ENCODE measurements at regions not wholly inside any gene's neighbourhood (a gene's known extent, or its start where the extent isn't known, plus 50 kb on each side); places are given as distances from the start of the nearest gene placed in this dataset.
A peak's percentile ranks its signal among the peaks of the same experiment; 100 is the strongest.
"Not testable (repeated sequence)": the region's sequence is repeated elsewhere in the genome, so short reads cannot be mapped to it uniquely, and the experiment has no call there.

- no peak for TF ChIP-seq POLR2AphosphoS5 (IDR thresholded peaks at IDR 0.05; ENCODE audit: low read depth, low read length)
- TF ChIP-seq POLR2A (IDR thresholded peaks at IDR 0.05; ENCODE audit: low read depth, low read length) = no peak
- TF ChIP-seq TAF1 (IDR thresholded peaks at IDR 0.05; ENCODE audit: borderline replicate concordance, low read depth, low read length) = no peak
- DNase-seq (ENCODE audit: insufficient read length) = no peak
- no peak for FAIRE-seq
Observed at GRCh38 chr13:109989155-109989554, 202.8 kb upstream of the IRS2 start.

GRCh38 chr13:109986851-109987250, 200.5 kb upstream of the IRS2 start:
- FAIRE-seq (no peak), DNase-seq (ENCODE audit: insufficient read length) (no peak)
- no peak for TF ChIP-seq POLR2AphosphoS5 (IDR thresholded peaks at IDR 0.05; ENCODE audit: low read depth, low read length)
- no peak for TF ChIP-seq POLR2A (IDR thresholded peaks at IDR 0.05; ENCODE audit: low read depth, low read length)
- TF ChIP-seq TAF1 (IDR thresholded peaks at IDR 0.05; ENCODE audit: borderline replicate concordance, low read depth, low read length) = no peak

DNA sequence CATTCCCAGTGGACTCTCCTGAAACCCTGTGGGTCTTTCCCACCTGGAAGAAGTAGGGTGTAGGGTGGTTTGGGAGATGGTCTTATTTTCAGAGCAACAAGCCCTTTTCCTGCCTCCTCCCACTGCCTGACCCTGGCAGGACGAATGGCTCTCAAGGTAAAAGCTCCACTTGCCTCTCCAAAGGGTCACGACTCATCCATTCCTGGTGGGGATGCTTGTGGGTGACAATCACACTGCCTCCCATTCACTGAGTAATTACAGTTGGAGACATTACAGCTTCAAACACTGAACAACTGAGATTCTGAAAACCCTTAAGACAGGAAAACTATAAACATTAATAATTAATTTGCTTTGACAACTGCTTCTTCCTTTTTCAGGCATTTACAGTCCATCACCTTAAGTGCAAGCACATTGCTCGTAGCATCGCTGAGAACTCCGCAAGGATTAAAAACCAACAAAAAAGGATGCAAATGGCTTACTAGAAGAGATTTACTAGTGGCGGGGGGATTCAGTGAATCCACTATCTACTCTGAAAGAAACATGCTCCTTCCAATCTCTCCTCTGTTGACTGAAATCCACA, 199.6 kb upstream of the IRS2 start:
- DNase-seq (ENCODE audit: insufficient read length) (no peak), FAIRE-seq (no peak)
- no peak for TF ChIP-seq TAF1 (IDR thresholded peaks at IDR 0.05; ENCODE audit: borderline replicate concordance, low read depth, low read length)
- TF ChIP-seq POLR2AphosphoS5 (IDR thresholded peaks at IDR 0.05; ENCODE audit: low read depth, low read length) = no peak
- TF ChIP-seq POLR2A (IDR thresholded peaks at IDR 0.05; ENCODE audit: low read depth, low read length) = no peak

GRCh38 chr13:109983447-109983846, 197.1 kb upstream of the IRS2 start:
- no peak for FAIRE-seq

GRCh38 chr13:109981000-109981399, 194.6 kb upstream of the IRS2 start:
- FAIRE-seq = no peak
- DNase-seq (ENCODE audit: insufficient read length) = no peak
- TF ChIP-seq POLR2A (IDR thresholded peaks at IDR 0.05; ENCODE audit: low read depth, low read length) = no peak
- no peak for TF ChIP-seq TAF1 (IDR thresholded peaks at IDR 0.05; ENCODE audit: borderline replicate concordance, low read depth, low read length)
- no peak for TF ChIP-seq POLR2AphosphoS5 (IDR thresholded peaks at IDR 0.05; ENCODE audit: low read depth, low read length)

More at GRCh38 chr13:109983447-109983846, 197.1 kb upstream of the IRS2 start:
- TF ChIP-seq POLR2AphosphoS5 (IDR thresholded peaks at IDR 0.05; ENCODE audit: low read depth, low read length) = no peak
- TF ChIP-seq POLR2A (IDR thresholded peaks at IDR 0.05; ENCODE audit: low read depth, low read length) = no peak
- no peak for TF ChIP-seq TAF1 (IDR thresholded peaks at IDR 0.05; ENCODE audit: borderline replicate concordance, low read depth, low read length)
- DNase-seq (ENCODE audit: insufficient read length) = no peak

DNA sequence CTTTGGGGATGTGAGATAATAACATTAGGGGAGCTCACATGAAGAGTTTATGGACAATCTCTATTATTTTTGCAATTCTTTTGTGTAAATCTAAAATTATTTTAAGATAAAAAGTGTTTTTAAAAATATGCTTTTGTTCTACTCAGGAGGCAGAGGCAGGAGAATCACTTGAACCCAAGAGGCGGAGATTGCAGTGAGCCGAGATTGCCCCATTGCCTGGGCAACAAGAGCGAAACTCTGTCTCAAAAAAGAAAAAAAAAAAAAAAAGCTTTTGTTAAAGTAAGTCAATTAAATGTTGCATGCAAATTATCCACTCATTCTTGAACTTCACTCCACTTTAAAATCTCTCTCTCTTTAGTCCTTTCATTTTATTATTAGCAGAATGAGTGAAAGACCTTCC, 193.3 kb upstream of the IRS2 start:
- not testable (repeated sequence) for DNase-seq (ENCODE audit: insufficient read length); FAIRE-seq

DNA sequence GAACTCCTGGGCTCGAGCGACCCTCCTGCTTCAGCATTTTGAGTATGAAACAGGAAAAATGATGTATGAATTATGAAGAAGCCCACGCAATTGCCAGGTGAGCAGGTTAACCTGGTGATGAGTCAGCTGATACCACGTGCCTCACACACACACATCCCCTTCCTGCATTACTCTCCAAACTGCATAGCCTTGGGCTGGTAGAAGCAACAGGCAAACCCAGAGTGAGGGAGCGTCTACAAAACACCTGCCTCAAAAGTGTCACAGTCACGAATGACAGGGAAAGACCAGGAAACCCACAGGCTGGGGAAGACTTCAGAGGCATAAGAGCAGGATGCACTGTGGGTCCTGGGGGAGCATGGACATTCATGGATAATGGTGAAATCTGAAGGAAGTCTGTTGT, 192.8 kb upstream of the IRS2 start:
- TF ChIP-seq TAF1 (IDR thresholded peaks at IDR 0.05; ENCODE audit: borderline replicate concordance, low read depth, low read length) (no peak), POLR2A (IDR thresholded peaks at IDR 0.05; ENCODE audit: low read depth, low read length) (no peak)
- FAIRE-seq = no peak
- no peak for DNase-seq (ENCODE audit: insufficient read length)

DNA sequence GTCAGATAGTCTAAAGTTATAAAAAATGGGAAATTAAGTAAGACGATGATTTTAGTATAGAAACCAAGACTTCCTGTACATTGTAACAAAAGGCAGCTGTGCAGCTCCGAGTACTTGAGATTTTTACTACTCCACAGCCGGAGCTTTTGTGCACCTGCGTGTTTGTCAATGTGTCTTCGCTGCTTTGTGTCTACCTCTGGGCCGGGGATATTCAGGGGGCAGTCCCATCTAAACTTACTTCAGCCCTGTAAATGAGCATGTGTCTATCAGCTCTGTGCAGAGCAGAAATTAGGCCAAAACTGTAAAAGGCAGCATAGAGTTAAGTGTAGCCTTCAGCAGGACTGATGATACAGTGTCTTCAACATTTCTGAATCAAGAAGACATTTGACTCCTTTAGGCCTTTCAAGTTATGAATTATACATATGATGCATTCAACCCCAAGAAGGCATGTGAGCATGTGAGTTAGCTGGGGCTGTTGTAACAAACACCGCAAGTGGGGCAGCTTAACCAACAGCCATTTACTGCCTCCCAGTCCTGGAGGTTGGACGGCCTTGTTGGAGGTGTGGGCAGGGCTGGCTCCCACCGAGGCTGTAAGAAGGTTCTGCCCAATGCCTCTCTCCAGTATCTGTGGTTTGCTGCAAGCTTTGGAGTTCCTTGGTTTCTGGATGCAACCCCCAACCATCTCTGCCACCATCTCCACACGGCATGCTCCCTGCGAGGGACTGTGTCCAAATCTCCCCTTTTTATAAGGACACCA, 191.0 kb upstream of the IRS2 start:
- DNase-seq (ENCODE audit: insufficient read length) (no peak), FAIRE-seq (peak; percentile 33)
- TF ChIP-seq TAF1 (IDR thresholded peaks at IDR 0.05; ENCODE audit: borderline replicate concordance, low read depth, low read length) (no peak), POLR2AphosphoS5 (IDR thresholded peaks at IDR 0.05; ENCODE audit: low read depth, low read length) (no peak), POLR2A (IDR thresholded peaks at IDR 0.05; ENCODE audit: low read depth, low read length) (no peak)

- no peak for TF ChIP-seq TAF1 (IDR thresholded peaks at IDR 0.05; ENCODE audit: borderline replicate concordance, low read depth, low read length)
- no peak for TF ChIP-seq POLR2AphosphoS5 (IDR thresholded peaks at IDR 0.05; ENCODE audit: low read depth, low read length)
- no peak for TF ChIP-seq POLR2A (IDR thresholded peaks at IDR 0.05; ENCODE audit: low read depth, low read length)
- DNase-seq (ENCODE audit: insufficient read length) (no peak), FAIRE-seq (no peak)
Observed at GRCh38 chr13:109976206-109976997, 190.0 kb upstream of the IRS2 start.

DNA sequence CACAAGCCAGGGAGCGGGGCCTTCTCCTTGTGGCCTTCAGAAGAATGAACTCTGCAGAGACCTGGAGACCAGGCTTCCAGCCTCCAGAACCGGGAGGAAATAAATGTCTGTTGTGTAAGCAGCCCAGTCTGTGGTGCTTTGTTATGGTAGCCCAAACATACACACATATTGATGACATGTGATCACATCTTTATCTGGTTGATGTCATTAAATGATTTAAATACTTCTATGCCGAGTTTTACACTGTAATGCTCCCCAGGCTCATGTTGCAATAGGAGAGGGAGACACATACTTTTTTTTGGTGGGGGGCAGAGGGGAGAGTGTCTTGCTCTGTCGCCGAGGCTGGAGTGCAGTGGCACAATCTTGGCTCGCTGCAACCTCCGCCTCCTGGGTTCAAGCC, 188.0 kb upstream of the IRS2 start:
- no peak for DNase-seq (ENCODE audit: insufficient read length)
- TF ChIP-seq POLR2AphosphoS5 (IDR thresholded peaks at IDR 0.05; ENCODE audit: low read depth, low read length) (no peak), POLR2A (IDR thresholded peaks at IDR 0.05; ENCODE audit: low read depth, low read length) (no peak), TAF1 (IDR thresholded peaks at IDR 0.05; ENCODE audit: borderline replicate concordance, low read depth, low read length) (no peak)
- no peak for FAIRE-seq

DNA sequence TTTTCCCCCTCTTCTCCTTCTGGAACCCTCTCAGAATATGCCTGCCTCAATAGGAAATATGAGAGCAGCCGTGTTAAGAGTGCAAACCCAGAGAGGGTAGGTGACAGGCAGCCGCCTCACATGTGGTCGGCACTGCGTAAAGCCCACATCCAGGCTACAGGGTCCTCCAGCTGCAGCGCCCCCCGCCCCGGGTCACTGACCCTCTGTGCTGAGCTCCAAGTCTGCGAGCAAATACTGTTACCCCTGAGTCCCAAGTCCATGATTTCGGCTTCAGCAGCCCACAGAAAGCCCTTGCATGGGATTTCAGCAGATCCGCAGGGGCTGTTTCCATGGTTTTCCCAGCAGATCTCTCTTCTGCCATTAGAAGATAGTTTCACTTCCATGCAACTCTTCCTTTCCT, 186.9 kb upstream of the IRS2 start:
- no peak for DNase-seq (ENCODE audit: insufficient read length)
- no peak for TF ChIP-seq POLR2A (IDR thresholded peaks at IDR 0.05; ENCODE audit: low read depth, low read length)
- no peak for TF ChIP-seq TAF1 (IDR thresholded peaks at IDR 0.05; ENCODE audit: borderline replicate concordance, low read depth, low read length)
- TF ChIP-seq POLR2AphosphoS5 (IDR thresholded peaks at IDR 0.05; ENCODE audit: low read depth, low read length) = no peak
- FAIRE-seq = no peak

Data from GM12892 (cell line).